ENCODE measurements at regions not wholly inside any gene's neighbourhood (a gene's known extent, or its start where the extent isn't known, plus 50 kb on each side); places are given as distances from the start of the nearest gene placed in this dataset.
"Not testable (repeated sequence)": the region's sequence is repeated elsewhere in the genome, so short reads cannot be mapped to it uniquely, and the experiment has no call there.

GRCh38 chr19:14283813-14284520, 78.0 kb upstream of the ADGRL1 start:
- not testable (repeated sequence) for H3K9me3 ChIP-seq (ENCODE audit: control insufficient read depth, insufficient read depth, low read length); H3K27me3 ChIP-seq (ENCODE audit: control insufficient read depth, insufficient read depth, low read length); H3K9ac ChIP-seq (ENCODE audit: low read depth, low read length); H3K36me3 ChIP-seq (ENCODE audit: control insufficient read depth, insufficient read depth, low read length); H3K4me3 ChIP-seq (ENCODE audit: low read depth, low read length); H3K4me1 ChIP-seq (ENCODE audit: control insufficient read depth, insufficient read depth, low read length)
- H3K27ac ChIP-seq (ENCODE audit: low read depth, low read length), result peak overlapping the region; percentile 8

DNA sequence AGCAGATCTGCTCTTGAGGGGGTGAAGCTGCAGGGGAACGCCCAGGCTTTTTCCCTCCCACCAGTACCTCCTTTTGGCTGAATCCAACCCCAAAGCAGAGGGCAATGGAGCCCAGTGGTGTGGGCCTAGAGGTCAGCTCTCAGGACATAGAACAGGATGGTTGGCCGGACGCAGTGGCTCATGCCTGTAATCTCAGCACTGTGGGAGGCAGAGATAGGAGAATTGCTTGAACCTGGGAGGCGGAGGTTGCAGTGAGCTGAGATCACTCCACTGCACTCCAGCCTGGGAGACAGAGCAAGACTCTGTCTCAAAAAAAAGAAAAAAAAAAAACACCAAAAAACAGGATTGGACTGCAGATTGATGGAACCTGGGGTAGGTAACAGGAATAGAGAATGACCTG, 73.3 kb upstream of the ADGRL1 start:
- not testable (repeated sequence) for H3K27me3 ChIP-seq (ENCODE audit: control insufficient read depth, insufficient read depth, low read length); H3K27ac ChIP-seq (ENCODE audit: low read depth, low read length); H3K9me3 ChIP-seq (ENCODE audit: control insufficient read depth, insufficient read depth, low read length); H3K4me1 ChIP-seq (ENCODE audit: control insufficient read depth, insufficient read depth, low read length); H3K36me3 ChIP-seq (ENCODE audit: control insufficient read depth, insufficient read depth, low read length); H3K9ac ChIP-seq (ENCODE audit: low read depth, low read length); H3K4me3 ChIP-seq (ENCODE audit: low read depth, low read length)

DNA sequence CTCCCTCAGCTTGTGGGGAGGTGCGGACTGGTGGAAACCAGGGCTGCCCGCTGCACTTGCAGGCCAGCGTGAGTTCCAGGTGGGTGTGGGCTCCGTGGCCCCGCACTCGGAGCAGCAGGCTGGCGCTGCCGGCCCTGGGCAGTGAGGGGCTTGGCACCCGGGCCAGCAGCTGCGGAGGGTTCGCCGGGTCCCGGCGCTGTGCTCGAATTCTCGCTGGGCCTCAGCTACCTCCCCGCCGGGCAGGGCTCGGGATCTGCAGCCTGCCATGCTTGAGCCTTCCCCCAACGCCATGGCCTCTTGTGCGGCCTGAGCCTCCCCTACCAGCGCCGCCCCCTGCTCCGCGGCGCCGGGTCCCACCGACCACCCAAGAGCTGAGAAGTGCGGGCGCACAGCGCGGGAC, 71.6 kb upstream of the ADGRL1 start:
- H3K4me3 ChIP-seq (ENCODE audit: low read depth, low read length), result no peak overlapping the region
- no peak overlapping the region for H3K27ac ChIP-seq (ENCODE audit: low read depth, low read length)
- no peaks in the 10 kb centered on the region for H3K4me1 ChIP-seq (ENCODE audit: control insufficient read depth, insufficient read depth, low read length)
- no peaks in the 10 kb centered on the region for H3K27me3 ChIP-seq (ENCODE audit: control insufficient read depth, insufficient read depth, low read length)
- H3K36me3 ChIP-seq (ENCODE audit: control insufficient read depth, insufficient read depth, low read length), result no peaks in the 10 kb centered on the region
- no peaks in the 10 kb centered on the region; the same call in 1 of the 2 replicates for H3K9me3 ChIP-seq (ENCODE audit: control insufficient read depth, insufficient read depth, low read length)
- no peak overlapping the region for H3K9ac ChIP-seq (ENCODE audit: low read depth, low read length)

DNA sequence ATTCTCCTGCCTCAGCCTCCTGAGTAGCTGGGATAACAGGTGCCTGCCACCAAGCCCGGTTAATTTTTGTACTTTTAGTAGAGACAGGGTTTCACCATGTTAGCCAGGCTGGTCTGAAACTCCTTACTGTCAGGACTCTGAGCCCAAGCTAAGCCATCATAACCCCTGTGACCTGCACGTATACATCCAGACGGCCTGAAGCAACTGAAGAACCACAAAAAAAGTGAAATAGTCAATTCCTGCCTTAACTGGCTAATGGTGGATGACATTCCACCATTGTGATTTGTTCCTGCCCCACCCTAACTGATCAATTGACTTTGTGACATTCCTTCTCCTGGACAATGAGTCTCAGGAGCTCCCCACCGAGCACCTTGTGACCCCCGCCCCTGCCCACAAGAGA, 69.9 kb upstream of the ADGRL1 start:
- not testable (repeated sequence) for H3K27ac ChIP-seq (ENCODE audit: low read depth, low read length); H3K27me3 ChIP-seq (ENCODE audit: control insufficient read depth, insufficient read depth, low read length); H3K36me3 ChIP-seq (ENCODE audit: control insufficient read depth, insufficient read depth, low read length); H3K4me1 ChIP-seq (ENCODE audit: control insufficient read depth, insufficient read depth, low read length); H3K9ac ChIP-seq (ENCODE audit: low read depth, low read length); H3K4me3 ChIP-seq (ENCODE audit: low read depth, low read length); H3K9me3 ChIP-seq (ENCODE audit: control insufficient read depth, insufficient read depth, low read length)

DNA sequence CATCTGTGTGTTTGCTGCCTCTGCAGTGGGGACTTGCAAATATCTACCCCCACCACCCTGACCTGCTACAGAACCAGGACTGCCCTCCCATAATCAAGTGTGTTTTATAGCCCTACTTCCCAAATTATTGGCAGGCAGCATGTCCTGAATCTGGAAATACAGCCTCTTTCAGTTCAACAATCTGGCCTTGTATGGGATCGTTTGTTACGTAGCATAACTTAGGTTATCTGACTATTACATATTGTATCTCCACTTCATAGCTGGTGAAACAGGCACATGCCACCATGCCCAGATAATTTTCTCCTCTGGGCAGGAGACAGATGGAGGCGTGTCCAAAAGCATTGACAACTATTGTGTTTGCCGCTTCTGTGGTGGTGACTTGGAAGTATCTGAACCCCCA, 66.7 kb upstream of the ADGRL1 start:
- H3K9me3 ChIP-seq (ENCODE audit: control insufficient read depth, insufficient read depth, low read length), result no peaks in the 10 kb centered on the region; the same call in 1 of the 2 replicates
- no peak overlapping the region for H3K4me3 ChIP-seq (ENCODE audit: low read depth, low read length)
- peaks cover 5% of the 10 kb centered on the region for H3K4me1 ChIP-seq (ENCODE audit: control insufficient read depth, insufficient read depth, low read length)
- no peak overlapping the region for H3K9ac ChIP-seq (ENCODE audit: low read depth, low read length)
- H3K27me3 ChIP-seq (ENCODE audit: control insufficient read depth, insufficient read depth, low read length), result no peaks in the 10 kb centered on the region
- H3K27ac ChIP-seq (ENCODE audit: low read depth, low read length), result no peak overlapping the region
- H3K36me3 ChIP-seq (ENCODE audit: control insufficient read depth, insufficient read depth, low read length), result no peaks in the 10 kb centered on the region

DNA sequence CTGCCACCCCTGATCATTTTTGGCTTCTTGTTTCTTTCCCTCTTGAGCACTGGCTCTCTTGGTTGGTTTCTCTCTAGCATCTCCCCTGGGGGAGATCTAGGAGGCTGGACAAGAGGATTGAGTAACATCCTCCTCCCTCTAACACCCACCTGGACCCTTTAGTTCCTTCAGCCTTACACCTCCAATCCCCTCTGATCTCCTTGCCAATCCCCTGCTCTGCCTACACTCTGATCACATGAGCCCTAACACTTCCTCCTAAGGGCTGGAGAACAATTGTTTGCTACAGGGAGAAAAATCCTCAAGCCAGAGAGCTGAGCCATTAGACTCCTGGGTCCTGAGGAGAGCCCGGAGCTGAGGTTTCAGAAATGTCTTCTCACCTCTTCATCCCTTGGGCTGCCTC, 65.9 kb upstream of the ADGRL1 start:
- Histone ChIP-seq H3K9me3 (ENCODE audit: control insufficient read depth, insufficient read depth, low read length) (no peaks in the 10 kb centered on the region; the same call in 1 of the 2 replicates), H3K36me3 (ENCODE audit: control insufficient read depth, insufficient read depth, low read length) (no peaks in the 10 kb centered on the region), H3K27ac (ENCODE audit: low read depth, low read length) (no peak overlapping the region), H3K4me3 (ENCODE audit: low read depth, low read length) (no peak overlapping the region), H3K9ac (ENCODE audit: low read depth, low read length) (no peak overlapping the region), H3K27me3 (ENCODE audit: control insufficient read depth, insufficient read depth, low read length) (peaks cover 6% of the 10 kb centered on the region; the same call in 1 of the 2 replicates), H3K4me1 (ENCODE audit: control insufficient read depth, insufficient read depth, low read length) (peaks cover 5% of the 10 kb centered on the region)

DNA sequence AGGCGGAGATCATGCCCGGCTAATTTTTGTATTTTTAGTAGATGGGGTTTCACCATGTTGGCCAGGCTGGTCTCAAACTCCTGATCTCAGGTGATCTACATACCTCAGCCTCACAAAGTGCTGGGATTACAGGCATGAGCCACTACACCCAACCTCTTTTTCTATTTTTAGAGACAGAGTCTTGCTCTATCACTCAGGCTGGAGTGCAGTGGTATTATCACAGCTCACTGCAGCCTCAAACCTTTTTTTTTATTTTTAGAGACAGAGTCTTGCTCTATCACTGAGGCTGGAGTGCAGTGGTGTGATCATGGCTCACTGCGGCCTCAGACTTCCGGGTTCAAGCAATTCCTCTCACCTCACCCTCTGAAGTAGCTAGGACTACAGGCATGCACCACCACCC, 64.6 kb upstream of the ADGRL1 start:
- not testable (repeated sequence) for H3K4me1 ChIP-seq (ENCODE audit: control insufficient read depth, insufficient read depth, low read length); H3K9ac ChIP-seq (ENCODE audit: low read depth, low read length); H3K4me3 ChIP-seq (ENCODE audit: low read depth, low read length); H3K9me3 ChIP-seq (ENCODE audit: control insufficient read depth, insufficient read depth, low read length); H3K27me3 ChIP-seq (ENCODE audit: control insufficient read depth, insufficient read depth, low read length); H3K36me3 ChIP-seq (ENCODE audit: control insufficient read depth, insufficient read depth, low read length); H3K27ac ChIP-seq (ENCODE audit: low read depth, low read length)

DNA sequence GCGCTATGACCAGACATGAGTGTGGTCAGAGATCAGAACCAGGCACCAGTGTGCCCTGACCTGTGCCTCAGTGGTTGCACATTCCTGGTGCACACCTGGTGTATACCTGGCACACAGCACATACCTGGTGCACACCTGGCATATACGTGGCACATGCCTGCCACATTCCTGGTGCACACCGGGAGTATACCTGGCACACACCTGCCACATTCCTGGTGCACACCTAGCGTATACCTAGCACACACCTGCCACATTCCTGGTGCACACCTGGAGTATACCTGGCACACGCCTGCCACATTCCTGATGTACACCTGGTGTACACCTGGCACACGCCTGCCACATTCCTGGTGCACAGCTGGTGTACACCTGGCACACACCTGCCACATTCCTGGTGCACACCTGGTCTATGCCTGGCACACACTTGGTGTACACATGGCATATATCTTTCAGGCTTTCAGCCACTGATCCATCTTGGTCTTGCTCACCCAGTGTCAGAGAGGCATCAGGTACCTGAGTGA, 61.3 kb upstream of the ADGRL1 start:
- Histone ChIP-seq H3K27me3 (ENCODE audit: control insufficient read depth, insufficient read depth, low read length) (peaks cover 6% of the 10 kb centered on the region; the same call in 1 of the 2 replicates), H3K36me3 (ENCODE audit: control insufficient read depth, insufficient read depth, low read length) (no peaks in the 10 kb centered on the region), H3K9me3 (ENCODE audit: control insufficient read depth, insufficient read depth, low read length) (no peaks in the 10 kb centered on the region)

DNA sequence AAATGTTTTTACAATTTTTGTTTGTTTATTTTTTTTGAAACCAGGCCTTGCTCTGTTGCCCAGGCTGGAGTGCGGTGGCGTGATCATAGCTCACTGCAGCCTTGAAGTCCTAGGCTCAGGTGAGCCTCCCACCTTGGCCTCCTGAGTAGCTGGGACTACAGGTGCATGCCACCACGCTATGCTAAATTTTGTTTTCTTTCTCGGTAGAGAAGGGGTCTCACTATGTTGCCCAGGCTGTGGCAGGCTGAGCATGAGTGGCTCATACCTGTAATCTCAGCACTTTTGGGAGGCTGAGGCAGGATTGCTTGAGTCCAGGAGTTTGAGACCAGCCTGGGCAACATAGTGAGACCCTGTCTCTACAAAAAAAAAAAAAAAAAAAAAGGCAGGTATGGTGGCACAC, 60.2 kb upstream of the ADGRL1 start:
- peak overlapping the region; percentile 61 for H3K4me3 ChIP-seq (ENCODE audit: low read depth, low read length)

More for the DNA sequence above, 61.3 kb upstream of the ADGRL1 start:
- H3K27ac ChIP-seq (ENCODE audit: low read depth, low read length), result no peak overlapping the region
- H3K9ac ChIP-seq (ENCODE audit: low read depth, low read length), result no peak overlapping the region
- H3K4me3 ChIP-seq (ENCODE audit: low read depth, low read length), result no peak overlapping the region
- peaks cover 11% of the 10 kb centered on the region for H3K4me1 ChIP-seq (ENCODE audit: control insufficient read depth, insufficient read depth, low read length)

DNA sequence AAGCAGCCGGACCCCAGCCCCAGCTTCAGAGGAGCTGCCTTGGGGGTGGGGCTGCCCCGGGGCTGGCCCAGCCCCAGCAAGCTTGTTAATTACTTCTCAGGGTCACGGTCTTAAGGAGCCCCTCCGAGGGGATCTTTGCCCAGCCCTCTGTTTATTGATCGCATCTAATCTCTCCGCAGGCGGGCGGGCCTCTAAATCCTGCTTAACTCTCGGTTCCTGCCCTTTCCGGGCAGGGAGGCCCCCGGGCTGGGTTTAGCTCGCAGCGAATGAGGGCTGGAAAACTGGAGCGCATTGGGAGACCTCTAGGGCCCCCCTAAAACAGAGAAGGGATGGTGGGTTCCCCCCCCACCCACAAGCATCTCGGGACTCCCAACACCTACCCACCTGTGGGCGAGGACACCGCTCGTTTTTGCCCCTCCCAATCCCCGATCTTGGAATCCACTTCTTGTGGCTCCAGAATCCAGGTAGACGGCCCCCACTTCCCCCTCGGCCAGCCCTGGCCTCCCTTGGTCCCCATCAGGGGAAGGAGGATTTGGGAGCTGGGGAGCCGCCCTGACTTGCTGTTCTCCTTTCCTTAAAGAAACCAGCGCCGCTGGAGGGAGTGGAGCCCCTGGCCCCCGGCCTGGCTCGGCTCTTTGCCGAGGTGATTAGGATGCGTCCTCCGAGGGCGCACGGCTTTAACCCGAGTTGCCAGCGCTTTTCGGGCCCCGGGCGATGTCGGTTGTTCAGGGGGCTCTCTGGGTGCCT, 59.5 kb upstream of the ADGRL1 start:
- no peaks in the 10 kb centered on the region for H3K36me3 ChIP-seq (ENCODE audit: control insufficient read depth, insufficient read depth, low read length)
- H3K9me3 ChIP-seq (ENCODE audit: control insufficient read depth, insufficient read depth, low read length), result no peaks in the 10 kb centered on the region
- H3K4me1 ChIP-seq (ENCODE audit: control insufficient read depth, insufficient read depth, low read length), result peaks cover 11% of the 10 kb centered on the region
- H3K27me3 ChIP-seq (ENCODE audit: control insufficient read depth, insufficient read depth, low read length), result peaks cover 6% of the 10 kb centered on the region; the same call in 1 of the 2 replicates
- H3K9ac ChIP-seq (ENCODE audit: low read depth, low read length), result no peak overlapping the region
- peak overlapping the region; percentile 69 for H3K27ac ChIP-seq (ENCODE audit: low read depth, low read length)
- peak overlapping the region; percentile 61 for H3K4me3 ChIP-seq (ENCODE audit: low read depth, low read length)

More for the DNA sequence above, 60.2 kb upstream of the ADGRL1 start:
- not testable (repeated sequence) for H3K27me3 ChIP-seq (ENCODE audit: control insufficient read depth, insufficient read depth, low read length); H3K9me3 ChIP-seq (ENCODE audit: control insufficient read depth, insufficient read depth, low read length); H3K9ac ChIP-seq (ENCODE audit: low read depth, low read length); H3K36me3 ChIP-seq (ENCODE audit: control insufficient read depth, insufficient read depth, low read length)
- Histone ChIP-seq H3K4me1 (ENCODE audit: control insufficient read depth, insufficient read depth, low read length) (peaks cover 11% of the 10 kb centered on the region), H3K27ac (ENCODE audit: low read depth, low read length) (peak overlapping the region; percentile 69)

GRCh38 chr19:14255902-14256649, 50.1 kb upstream of the ADGRL1 start:
- peak overlapping the region; percentile 47 for H3K27ac ChIP-seq (ENCODE audit: low read depth, low read length)
- H3K36me3 ChIP-seq (ENCODE audit: control insufficient read depth, insufficient read depth, low read length); H3K27me3 ChIP-seq (ENCODE audit: control insufficient read depth, insufficient read depth, low read length); H3K4me1 ChIP-seq (ENCODE audit: control insufficient read depth, insufficient read depth, low read length); H3K4me3 ChIP-seq (ENCODE audit: low read depth, low read length); H3K9ac ChIP-seq (ENCODE audit: low read depth, low read length); H3K9me3 ChIP-seq (ENCODE audit: control insufficient read depth, insufficient read depth, low read length): not testable (repeated sequence)

Data from HUES48 (cell line).